C4-2B (cell line): ENCODE measurements at regions not wholly inside any gene's neighbourhood (a gene's known extent, or its start where the extent isn't known, plus 50 kb on each side); places are given as distances from the start of the nearest gene placed in this dataset.

Source experiments
- H3K27ac ChIP-seq: fragments of 450-650 bp; 2 replicates; pipeline ENCODE4 v1.5.1; 2017
- CTCF ChIP-seq: fragments of 450-650 bp; conservative IDR thresholded peaks from 2 replicates; pipeline ENCODE4 v1.5.1; 2017; ENCODE audit warnings: mild to moderate bottlenecking
- ZFX ChIP-seq: fragments of 450-650 bp; IDR thresholded peaks from 2 replicates; pipeline ENCODE4 v1.6.1; 2017

GRCh38 chr3:64895991-64896895, 208.4 kb upstream of the ADAMTS9 start:
- TF ChIP-seq ZFX (no peak), CTCF (no peak)
- no peak overlapping the region for H3K27ac ChIP-seq

- H3K27ac ChIP-seq: no peak overlapping the region
- no peak for TF ChIP-seq CTCF
- no peak for TF ChIP-seq ZFX
Observed at GRCh38 chr3:64895106-64895990, 207.5 kb upstream of the ADAMTS9 start.

- no peak for TF ChIP-seq ZFX
- TF ChIP-seq CTCF: no peak
- H3K27ac ChIP-seq: no peak overlapping the region
Observed at GRCh38 chr3:64894006-64894405, 206.2 kb upstream of the ADAMTS9 start.

GRCh38 chr3:64892671-64893309, 205.0 kb upstream of the ADAMTS9 start:
- no peak overlapping the region for H3K27ac ChIP-seq
- TF ChIP-seq CTCF: no peak
- no peak for TF ChIP-seq ZFX

GRCh38 chr3:64891021-64891420, 203.2 kb upstream of the ADAMTS9 start:
- H3K27ac ChIP-seq: no peak overlapping the region
- TF ChIP-seq ZFX (no peak), CTCF (no peak)

GRCh38 chr3:64890466-64890865, 202.7 kb upstream of the ADAMTS9 start:
- TF ChIP-seq ZFX (no peak), CTCF (no peak)
- no peak overlapping the region for H3K27ac ChIP-seq
